ENCODE measurements at regions not wholly inside any gene's neighbourhood (a gene's known extent, or its start where the extent isn't known, plus 50 kb on each side); places are given as distances from the start of the nearest gene placed in this dataset.

- H3K27ac ChIP-seq (ENCODE audit: control insufficient read depth, insufficient read depth, low read length): no peak overlapping the region
- H3K4me3 ChIP-seq (ENCODE audit: control insufficient read depth in 2 of 3, extremely low read depth in 1 of 3, insufficient read depth in 2 of 3, low read depth in 1 of 3, low read length in 3 of 3): no peak overlapping the region
- dilution Hi-C loops (cut with MboI; ENCODE audit: extremely low pct_ligation_motif_present, low sequenced_read_pairs): no loop called here
These were observed 181.5 kb upstream of the MOCS2 start for GRCh38 chr5:53291047-53291446.

GRCh38 chr5:53291528-53291927, 182.0 kb upstream of the MOCS2 start:
- Histone ChIP-seq H3K4me1 (ENCODE audit: control insufficient read depth, extremely low read depth, insufficient read depth, low read length) (peaks cover 15% of the 10 kb centered on the region), H3K79me2 (ENCODE audit: control insufficient read depth, insufficient read depth, low read length) (no peaks in the 10 kb centered on the region), H3K4me3 (ENCODE audit: control insufficient read depth in 2 of 3, extremely low read depth in 1 of 3, insufficient read depth in 2 of 3, low read depth in 1 of 3, low read length in 3 of 3) (no peak overlapping the region), H3K27me3 (ENCODE audit: control insufficient read depth, extremely low read depth, insufficient read depth, low read length) (no peaks in the 10 kb centered on the region), H4K20me1 (ENCODE audit: control insufficient read depth, extremely low read depth, insufficient read depth, low read length) (no peaks in the 10 kb centered on the region), H3K9me1 (ENCODE audit: control insufficient read depth, extremely low read depth, insufficient read depth, low read length) (no peaks in the 10 kb centered on the region), H3K36me3 (ENCODE audit: control insufficient read depth in 2 of 2, extremely low read depth in 1 of 2, insufficient read depth in 2 of 2, low read length in 2 of 2) (no peaks in the 10 kb centered on the region), H2AFZ (ENCODE audit: control insufficient read depth, low read length) (no peak overlapping the region), H3K9me3 (ENCODE audit: control insufficient read depth, low read depth, low read length) (peaks cover 8% of the 10 kb centered on the region), H3K4me2 (ENCODE audit: control insufficient read depth, extremely low read depth, insufficient read depth, low read depth, low read length) (no peak overlapping the region), H3K27ac (ENCODE audit: control insufficient read depth, insufficient read depth, low read length) (no peak overlapping the region), H3K9ac (ENCODE audit: control insufficient read depth, extremely low read depth, insufficient read depth, low read length) (no peak overlapping the region)
- FAIRE-seq (peak; percentile 80), DNase-seq (ENCODE audit: low read depth, low spot score) (no peak)
- dilution Hi-C loops (cut with MboI; ENCODE audit: extremely low pct_ligation_motif_present, low sequenced_read_pairs): no loop called here
- TF ChIP-seq EZH2 (IDR thresholded peaks at IDR 0.05; ENCODE audit: low read length) (no peak), CTCF (optimal IDR thresholded peaks at IDR 0.05 in 1 of 3, IDR thresholded peaks at IDR 0.05 in 1 of 3, conservative IDR thresholded peaks at IDR 0.05 in 1 of 3; ENCODE audit: extremely low read depth in 1 of 3, insufficient read depth in 2 of 3, low read length in 3 of 3) (no peak)

More at GRCh38 chr5:53291047-53291446, 181.5 kb upstream of the MOCS2 start:
- no peak for DNase-seq (ENCODE audit: low read depth, low spot score)
- Histone ChIP-seq H2AFZ (ENCODE audit: control insufficient read depth, low read length) (no peak overlapping the region), H3K36me3 (ENCODE audit: control insufficient read depth in 2 of 2, extremely low read depth in 1 of 2, insufficient read depth in 2 of 2, low read length in 2 of 2) (no peaks in the 10 kb centered on the region), H3K4me2 (ENCODE audit: control insufficient read depth, extremely low read depth, insufficient read depth, low read depth, low read length) (no peak overlapping the region), H3K9ac (ENCODE audit: control insufficient read depth, extremely low read depth, insufficient read depth, low read length) (no peak overlapping the region), H3K9me3 (ENCODE audit: control insufficient read depth, low read depth, low read length) (peaks cover 11% of the 10 kb centered on the region), H3K79me2 (ENCODE audit: control insufficient read depth, insufficient read depth, low read length) (no peaks in the 10 kb centered on the region), H3K27me3 (ENCODE audit: control insufficient read depth, extremely low read depth, insufficient read depth, low read length) (no peaks in the 10 kb centered on the region), H3K4me1 (ENCODE audit: control insufficient read depth, extremely low read depth, insufficient read depth, low read length) (peaks cover 15% of the 10 kb centered on the region), H3K9me1 (ENCODE audit: control insufficient read depth, extremely low read depth, insufficient read depth, low read length) (no peaks in the 10 kb centered on the region), H4K20me1 (ENCODE audit: control insufficient read depth, extremely low read depth, insufficient read depth, low read length) (no peaks in the 10 kb centered on the region)
- FAIRE-seq: peak; percentile 23
- no peak for TF ChIP-seq CTCF (optimal IDR thresholded peaks at IDR 0.05 in 1 of 3, IDR thresholded peaks at IDR 0.05 in 1 of 3, conservative IDR thresholded peaks at IDR 0.05 in 1 of 3; ENCODE audit: extremely low read depth in 1 of 3, insufficient read depth in 2 of 3, low read length in 3 of 3)
- TF ChIP-seq EZH2 (IDR thresholded peaks at IDR 0.05; ENCODE audit: low read length): no peak

Data from keratinocyte (primary cell).